HPDE6-E6E7 (cell line): ENCODE measurements at regions not wholly inside any gene's neighbourhood (a gene's known extent, or its start where the extent isn't known, plus 50 kb on each side); places are given as distances from the start of the nearest gene placed in this dataset.
"Not testable (repeated sequence)": the region's sequence is repeated elsewhere in the genome, so short reads cannot be mapped to it uniquely, and the experiment has no call there.

Experiments
- DNase-seq: peaks from one replicate; pipeline ENCODE4 v3.0.0; 2011; ENCODE audit warnings: missing footprints; ENCODE audit errors: extremely low spot score

- no peak for DNase-seq
Observed at GRCh38 chr16:9340526-9341256, 249.2 kb downstream of the HAPSTR1 start.

- DNase-seq = no peak
Observed at GRCh38 chr16:9343276-9343675, 251.8 kb downstream of the HAPSTR1 start.

- no peak for DNase-seq
Observed at GRCh38 chr16:9344508-9344907, 253.1 kb downstream of the HAPSTR1 start.

- no peak for DNase-seq
Observed at GRCh38 chr16:9345046-9345445, 253.6 kb downstream of the HAPSTR1 start.

GRCh38 chr16:9345880-9346279 is 254.4 kb downstream of the HAPSTR1 start:
- DNase-seq = no peak

GRCh38 chr16:9348912-9349311 is 257.5 kb downstream of the HAPSTR1 start:
- no peak for DNase-seq

- not testable (repeated sequence) for DNase-seq
Observed at GRCh38 chr16:9349373-9349960, 258.0 kb downstream of the HAPSTR1 start.

- not testable (repeated sequence) for DNase-seq
Observed at GRCh38 chr16:9350119-9350799, 258.8 kb downstream of the HAPSTR1 start.

- DNase-seq = no peak
Observed at GRCh38 chr16:9351440-9351839, 260.0 kb downstream of the HAPSTR1 start.

- no peak for DNase-seq
Observed at GRCh38 chr16:9351841-9352434, 260.5 kb downstream of the HAPSTR1 start.

- no peak for DNase-seq
Observed at GRCh38 chr16:9357829-9358228, 266.4 kb downstream of the HAPSTR1 start.

- no peak for DNase-seq
Observed at GRCh38 chr16:9360075-9360474, 268.6 kb downstream of the HAPSTR1 start.

- no peak for DNase-seq
Observed at GRCh38 chr16:9362050-9362449, 270.6 kb downstream of the HAPSTR1 start.

GRCh38 chr16:9362604-9363003 is 271.2 kb downstream of the HAPSTR1 start:
- DNase-seq = no peak

GRCh38 chr16:9363520-9363919 is 272.1 kb downstream of the HAPSTR1 start:
- DNase-seq = no peak

GRCh38 chr16:9364721-9365369 is 273.4 kb downstream of the HAPSTR1 start:
- no peak for DNase-seq

- DNase-seq = no peak
Observed at GRCh38 chr16:9365370-9365728, 273.9 kb downstream of the HAPSTR1 start.

GRCh38 chr16:9366048-9366969 is 274.9 kb downstream of the HAPSTR1 start:
- DNase-seq = no peak

GRCh38 chr16:9370061-9370491 is 278.6 kb downstream of the HAPSTR1 start:
- no peak for DNase-seq

- DNase-seq = no peak
Observed at GRCh38 chr16:9371713-9372448, 280.4 kb downstream of the HAPSTR1 start.
